Aorta (tissue), 5 donors: ENCODE measurements at regions not wholly inside any gene's neighbourhood (a gene's known extent, or its start where the extent isn't known, plus 50 kb on each side); places are given as distances from the start of the nearest gene placed in this dataset.

Source experiments
- ATAC-seq: fragments of 200-7000 bp; cut with Tn5 transposase; one replicate; pipeline ENCODE4 v1.9.1; 2022; ENCODE audit warnings: moderate library complexity; ENCODE audit not compliant: low FRiP score
- DNase-seq, 2 donors: peaks; one replicate each; pipeline ENCODE4 v3.0.0-alpha.2; 2020
- H3K27ac ChIP-seq, 2 donors: one replicate each; pipeline ENCODE4 v1.5.1; 2013; ENCODE audit warnings: low read length in 2 of 2, mild to moderate bottlenecking in 2 of 2, moderate library complexity in 2 of 2, control low read depth in 1 of 2, inconsistent platforms in 1 of 2, low read depth in 1 of 2
- H3K27me3 ChIP-seq, 2 donors: one replicate each; pipeline ENCODE4 v1.6.1; 2013; ENCODE audit warnings: control low read depth in 1 of 2, low read length in 1 of 2, mild to moderate bottlenecking in 1 of 2, moderate library complexity in 1 of 2; ENCODE audit not compliant: insufficient read depth in 2 of 2, control insufficient read depth in 1 of 2
- H3K36me3 ChIP-seq, 2 donors: one replicate each; pipeline ENCODE4 v1.6.1; 2013; ENCODE audit warnings: control low read depth in 1 of 2, low read length in 1 of 2, mild to moderate bottlenecking in 1 of 2; ENCODE audit not compliant: insufficient read depth in 2 of 2, control insufficient read depth in 1 of 2
- H3K4me1 ChIP-seq, 2 donors: one replicate each; pipeline ENCODE4 v1.6.1; 2013; ENCODE audit warnings: low read length in 2 of 2, control low read depth in 1 of 2, mild to moderate bottlenecking in 1 of 2, moderate library complexity in 1 of 2; ENCODE audit not compliant: insufficient read depth in 2 of 2, control insufficient read depth in 1 of 2
- H3K4me3 ChIP-seq, 2 donors: one replicate each; pipeline ENCODE4 v1.5.1; 2013; ENCODE audit warnings: low read length in 2 of 2, control low read depth in 1 of 2, mild to moderate bottlenecking in 1 of 2
- H3K9me3 ChIP-seq: one replicate; pipeline ENCODE4 v1.6.1; 2013; ENCODE audit warnings: mild to moderate bottlenecking, low read length; ENCODE audit not compliant: control insufficient read depth
- WGBS, 2 donors: extraction: QIAGEN DNeasy Blood & Tissue Kit; methylation state at CpG; one replicate each; pipeline ENCODE4 v1.1.7; 2013; 5-methylcytosine and 5-hydroxymethylcytosine counted together
- intact Hi-C, 2 donors: fragments of 100-400 bp; cut with DNase I; formaldehyde crosslinking; loops; one replicate each; pipeline versions ENCODE4 v1.14.2 to v1.15.0; 2022
- donor health status: healthy with polysubstance abuse.
- donor health status: Bipolar disorder and iron deficiency.
- donor health status: DM: no; HTN: no; CAD: no.
- donor health status: DM: no; HTN: no; CAD: no.
- donor health status: DM: yes; HTN: yes; CAD: no.

DNA sequence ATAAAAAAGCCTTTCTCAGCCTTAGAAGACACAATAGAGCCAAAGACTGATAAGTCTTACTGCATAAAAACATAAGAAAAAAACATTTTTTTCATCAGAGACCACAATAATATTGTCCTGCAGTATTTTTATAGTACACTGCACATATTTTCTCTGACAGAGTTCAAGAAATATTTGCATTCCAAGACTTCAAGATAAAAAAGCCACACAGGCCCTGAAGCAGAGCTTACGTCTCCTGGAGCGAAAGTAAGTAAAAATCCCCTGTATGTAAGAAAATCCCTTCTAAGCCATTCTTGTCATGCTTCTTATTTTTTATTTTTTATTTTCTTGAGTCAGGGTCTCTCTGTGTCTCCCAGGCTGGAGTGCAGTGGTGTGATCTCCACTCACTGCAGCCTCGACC is 755.9 kb downstream of the LIG4 start:
- WGBS, 2 donors = 19 to 23% methylated on average over 3 of the region's 3 CpGs
- ATAC-seq = no peak
- Histone ChIP-seq H3K27ac (no peak overlapping the region), H3K27me3 (no peaks in the 10 kb centered on the region), H3K36me3 (no peaks in the 10 kb centered on the region), H3K4me3 (no peak overlapping the region), H3K4me1 (peaks cover 1 to 3% of the 10 kb centered on the region in 2 donors), H3K9me3 (no peaks in the 10 kb centered on the region)
- DNase-seq = no peak
- intact Hi-C loops = no loop called here

DNA sequence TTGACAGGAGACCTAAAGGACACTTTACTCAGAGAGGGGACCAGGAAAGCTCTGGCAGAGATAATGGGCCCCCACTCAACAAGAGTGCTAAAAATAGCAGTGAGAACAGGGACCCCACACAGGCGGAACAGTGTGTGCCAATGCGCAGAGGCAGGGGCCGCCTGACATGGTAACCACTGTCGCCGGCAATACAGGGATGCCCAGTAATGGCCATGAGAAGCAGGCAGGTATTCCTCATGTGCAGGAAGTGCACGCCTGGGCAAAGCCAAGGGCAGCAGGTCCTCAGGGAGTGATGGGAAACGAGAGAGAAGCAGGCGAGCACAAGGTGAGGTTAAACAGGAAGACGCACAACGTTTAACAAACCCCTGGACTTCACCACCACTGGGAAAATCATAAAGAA is 757.1 kb downstream of the LIG4 start:
- H3K27ac ChIP-seq = no peak overlapping the region
- H3K36me3 ChIP-seq = no peaks in the 10 kb centered on the region
- H3K27me3 ChIP-seq = no peaks in the 10 kb centered on the region
- H3K9me3 ChIP-seq = peaks cover 1% of the 10 kb centered on the region
- no peak for DNase-seq
- no peak overlapping the region for H3K4me3 ChIP-seq
- WGBS, 2 donors = 88 to 89% methylated on average over 10 of the region's 10 CpGs
- ATAC-seq = no peak
- peaks cover 1 to 3% of the 10 kb centered on the region in 2 donors for H3K4me1 ChIP-seq
- intact Hi-C loops = no loop called here

- WGBS, 2 donors = 77 to 80% methylated on average over 2 of the region's 2 CpGs
- peaks cover 1% of the 10 kb centered on the region for H3K9me3 ChIP-seq
- peaks cover 1 to 3% of the 10 kb centered on the region in 2 donors for H3K4me1 ChIP-seq
- DNase-seq (no peak), ATAC-seq (no peak)
- no peaks in the 10 kb centered on the region for H3K27me3 ChIP-seq
- no peak overlapping the region for H3K4me3 ChIP-seq
- no peaks in the 10 kb centered on the region for H3K36me3 ChIP-seq
- intact Hi-C loops = no loop called here
- no peak overlapping the region for H3K27ac ChIP-seq
These were observed 757.6 kb downstream of the LIG4 start for GRCh38 chr13:107457686-107458085.

GRCh38 chr13:107456431-107456830 is 758.9 kb downstream of the LIG4 start:
- WGBS, 2 donors = 3 to 4% methylated on average over 2 of the region's 2 CpGs
- intact Hi-C loops = no loop called here
- no peak for DNase-seq

GRCh38 chr13:107452833-107453232 is 762.5 kb downstream of the LIG4 start:
- Histone ChIP-seq H3K4me1 (peaks cover 0 to 2% of the 10 kb centered on the region in 2 donors), H3K27me3 (no peaks in the 10 kb centered on the region), H3K9me3 (peaks cover 1% of the 10 kb centered on the region), H3K4me3 (no peak overlapping the region), H3K27ac (no peak overlapping the region), H3K36me3 (no peaks in the 10 kb centered on the region)
- DNase-seq (no peak), ATAC-seq (no peak)
- intact Hi-C loops = no loop called here
- 96 to 98% methylated on average over 2 of the region's 2 CpGs for WGBS, 2 donors

More at GRCh38 chr13:107456431-107456830, 758.9 kb downstream of the LIG4 start:
- Histone ChIP-seq H3K9me3 (peaks cover 1% of the 10 kb centered on the region), H3K4me1 (peaks cover 1 to 3% of the 10 kb centered on the region in 2 donors), H3K36me3 (no peaks in the 10 kb centered on the region), H3K27ac (no peak overlapping the region), H3K4me3 (no peak overlapping the region), H3K27me3 (no peaks in the 10 kb centered on the region)
- no peak for ATAC-seq

- WGBS, 2 donors = 7 to 10% methylated on average over 10 of the region's 10 CpGs
- DNase-seq = peak; percentile 77 to 85
- Histone ChIP-seq H3K4me1 (peaks cover 0 to 2% of the 10 kb centered on the region in 2 donors), H3K27me3 (no peaks in the 10 kb centered on the region), H3K9me3 (peaks cover 1% of the 10 kb centered on the region), H3K4me3 (peak overlapping the region in 1 of 2 donors; percentile 59), H3K27ac (peak overlapping the region in 1 of 2 donors; percentile 28), H3K36me3 (no peaks in the 10 kb centered on the region)
- intact Hi-C loops = no loop called here
- peak; percentile 74 for ATAC-seq
These were observed 764.4 kb downstream of the LIG4 start for GRCh38 chr13:107450931-107451330.

DNA sequence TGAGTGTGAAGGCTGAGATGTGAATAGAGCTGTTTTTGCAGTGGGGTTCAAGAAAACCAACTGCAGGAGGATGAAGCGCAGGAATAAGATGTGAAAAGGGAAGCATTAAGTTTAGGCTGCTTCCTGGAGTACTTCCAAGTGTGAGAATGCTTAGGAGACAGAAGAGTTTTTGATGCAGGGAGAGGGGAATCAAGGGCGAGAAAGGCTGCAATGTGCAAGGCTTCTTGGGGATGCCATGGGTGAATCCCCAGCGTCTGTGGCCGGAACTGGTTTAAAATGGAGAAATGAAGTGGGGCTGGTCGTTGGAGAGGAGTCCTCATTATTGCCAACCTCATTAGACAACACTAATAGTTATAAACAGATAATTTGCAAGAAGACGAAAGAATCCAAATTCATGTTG is 764.9 kb downstream of the LIG4 start:
- ATAC-seq (no peak), DNase-seq (no peak)
- Histone ChIP-seq H3K36me3 (no peaks in the 10 kb centered on the region), H3K27ac (peak overlapping the region in 1 of 2 donors; percentile 30), H3K4me1 (peaks cover 0 to 2% of the 10 kb centered on the region in 2 donors), H3K9me3 (peaks cover 1% of the 10 kb centered on the region), H3K27me3 (no peaks in the 10 kb centered on the region), H3K4me3 (no peak overlapping the region)
- intact Hi-C loops = no loop called here
- WGBS, 2 donors = 82 to 90% methylated on average over 6 of the region's 6 CpGs

DNA sequence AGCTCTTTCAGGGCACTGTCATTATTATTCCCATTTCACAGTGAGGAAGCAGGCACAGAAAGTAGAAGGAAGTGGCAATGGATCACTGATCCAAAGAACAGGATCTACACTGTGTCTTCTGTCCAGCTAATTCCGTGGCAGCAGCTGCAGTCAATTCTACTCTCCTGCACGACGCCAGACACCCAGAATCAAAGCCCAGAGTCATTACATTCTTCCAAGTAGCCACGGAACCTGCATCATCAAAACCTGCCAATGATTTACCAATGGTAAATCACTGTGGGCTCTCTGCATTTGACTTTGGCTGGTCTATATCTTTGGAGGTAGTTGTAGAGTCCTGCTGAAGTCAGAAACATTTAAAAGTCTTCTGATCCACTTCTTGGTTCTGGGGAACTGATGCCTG is 767.7 kb downstream of the LIG4 start:
- no peak for DNase-seq
- intact Hi-C loops = loop anchor here in 1 of 2 donors (10.0 kb wide), 1 partner anchor 73 kb away; no protein-coding TSS in a partner anchor
- Histone ChIP-seq H3K27ac (no peak overlapping the region), H3K4me1 (peaks cover 0 to 2% of the 10 kb centered on the region in 2 donors), H3K9me3 (no peaks in the 10 kb centered on the region), H3K4me3 (no peak overlapping the region), H3K27me3 (no peaks in the 10 kb centered on the region), H3K36me3 (no peaks in the 10 kb centered on the region)
- no peak for ATAC-seq
- WGBS, 2 donors = 86 to 88% methylated on average over 4 of the region's 4 CpGs

DNA sequence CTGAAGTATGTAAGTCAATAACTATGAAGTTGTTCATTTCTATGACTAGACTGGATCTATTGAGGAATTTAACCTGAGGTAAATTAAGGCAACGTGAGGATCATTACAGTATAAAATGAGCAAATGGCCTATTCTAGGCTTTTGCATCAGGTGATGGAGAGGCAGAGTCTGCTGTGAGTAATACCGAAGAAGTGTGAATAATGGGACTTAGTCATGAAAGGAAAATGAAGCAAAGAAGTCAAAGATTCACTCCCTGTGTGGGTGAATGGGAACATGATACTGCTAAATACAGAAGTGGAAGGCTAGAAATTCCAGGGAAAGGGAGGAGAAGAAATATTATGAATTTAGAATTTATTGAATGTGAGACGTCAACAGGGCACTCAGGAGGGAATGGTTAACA is 774.1 kb downstream of the LIG4 start:
- no peak for DNase-seq
- no peaks in the 10 kb centered on the region for H3K9me3 ChIP-seq
- H3K36me3 ChIP-seq = no peaks in the 10 kb centered on the region
- no peak overlapping the region for H3K27ac ChIP-seq
- 88 to 90% methylated on average over 3 of the region's 3 CpGs for WGBS, 2 donors
- H3K4me3 ChIP-seq = no peak overlapping the region
- no peaks in the 10 kb centered on the region for H3K27me3 ChIP-seq
- intact Hi-C loops = loop anchor here in 1 of 2 donors (10.0 kb wide), 1 partner anchor 66 kb away; no protein-coding TSS in a partner anchor
- ATAC-seq = no peak
- H3K4me1 ChIP-seq = peaks cover 0 to 1% of the 10 kb centered on the region in 2 donors
